Stimulated activated CD8-positive, alpha-beta memory T cell treated with anti-CD3 and anti-CD28 coated beads, Interleukin-15, amount 100 ng/mL, for 4 hours (primary cell): ENCODE measurements at regions not wholly inside any gene's neighbourhood (a gene's known extent, or its start where the extent isn't known, plus 50 kb on each side); places are given as distances from the start of the nearest gene placed in this dataset.
"Not testable (repeated sequence)": the region's sequence is repeated elsewhere in the genome, so short reads cannot be mapped to it uniquely, and the experiment has no call there.

Source experiments
- DNase-seq, 2 donors: peaks; one replicate each; pipeline ENCODE4 v3.0.0-alpha.2; 2020; ENCODE audit warnings: low read depth in 2 of 2

DNA sequence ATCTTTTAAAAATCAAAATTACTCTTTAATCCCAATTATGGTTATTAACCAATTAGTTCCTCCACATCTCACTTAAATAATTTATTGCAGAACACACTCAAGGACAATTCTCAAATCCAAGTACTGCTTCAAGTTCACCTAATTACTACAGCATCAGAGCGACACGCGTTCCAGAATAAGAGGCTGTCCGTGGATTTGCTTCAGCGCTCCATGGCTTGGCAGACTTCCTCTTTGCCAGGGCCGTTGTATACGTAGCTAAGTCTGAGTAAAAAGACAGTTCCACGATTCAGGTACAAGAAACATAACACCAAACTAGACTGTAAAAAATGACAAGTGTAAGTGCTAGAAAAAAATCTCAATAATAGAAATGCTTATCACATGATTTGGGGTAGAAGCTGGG lies 153.2 kb upstream of the MYT1L start:
- no peak for DNase-seq

DNA sequence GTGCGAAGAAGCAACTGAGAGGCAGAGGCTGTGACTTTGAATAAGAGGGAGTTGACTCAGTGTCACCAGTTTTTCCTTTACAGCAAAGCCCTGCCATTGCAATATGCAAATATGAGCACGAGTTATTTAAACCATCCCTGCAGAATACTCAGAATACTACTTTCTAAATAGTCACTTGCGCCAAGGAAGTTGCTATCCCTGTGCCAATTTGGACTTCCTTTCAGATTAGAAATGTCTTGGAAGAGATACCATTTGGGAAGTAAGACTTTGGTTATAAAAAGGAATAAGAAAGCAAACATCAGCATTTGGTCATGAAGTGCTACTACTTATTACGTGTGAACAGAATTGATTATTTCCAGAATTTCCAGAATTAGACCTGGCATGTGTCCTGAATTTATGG lies 151.8 kb upstream of the MYT1L start:
- DNase-seq, result no peak

DNA sequence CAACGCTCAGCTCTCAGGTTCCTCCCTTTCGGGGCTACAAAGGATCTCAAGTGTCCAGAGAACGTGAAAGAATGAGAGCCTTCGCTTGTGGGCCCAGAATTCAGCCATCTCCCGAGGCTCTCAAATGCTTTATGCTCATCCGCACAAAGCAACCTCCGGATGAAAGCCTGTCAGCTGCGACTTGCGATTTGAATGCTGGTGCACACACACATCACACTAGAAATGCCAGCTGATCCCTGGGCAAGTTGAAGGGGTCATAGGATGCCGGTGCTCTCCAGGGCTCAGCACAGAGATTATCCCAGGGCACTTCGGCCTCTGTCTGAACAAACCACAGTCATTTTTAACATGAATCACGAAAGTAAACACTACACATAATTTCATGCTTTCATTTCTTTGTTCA lies 141.8 kb upstream of the MYT1L start:
- DNase-seq, result no peak

DNA sequence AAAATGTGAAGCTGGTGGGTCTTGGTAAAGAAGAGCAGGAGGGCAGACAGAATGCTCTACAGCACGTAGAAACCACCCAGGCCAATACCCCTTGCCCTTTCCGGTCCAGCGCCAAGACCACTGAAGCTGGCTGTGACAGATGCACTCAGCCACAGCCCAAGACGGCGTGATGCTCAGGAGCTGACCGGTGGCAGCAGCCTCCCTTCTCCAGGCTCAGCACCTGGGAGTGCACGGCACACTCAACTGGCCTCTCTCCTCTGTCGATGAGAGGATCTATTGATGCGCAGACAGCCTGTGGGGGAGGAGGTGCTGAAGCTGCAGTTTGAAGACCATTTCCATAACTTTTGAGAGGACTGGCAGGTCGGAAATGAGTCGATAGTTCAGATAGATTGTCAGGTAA lies 141.0 kb upstream of the MYT1L start:
- DNase-seq, result no peak

DNA sequence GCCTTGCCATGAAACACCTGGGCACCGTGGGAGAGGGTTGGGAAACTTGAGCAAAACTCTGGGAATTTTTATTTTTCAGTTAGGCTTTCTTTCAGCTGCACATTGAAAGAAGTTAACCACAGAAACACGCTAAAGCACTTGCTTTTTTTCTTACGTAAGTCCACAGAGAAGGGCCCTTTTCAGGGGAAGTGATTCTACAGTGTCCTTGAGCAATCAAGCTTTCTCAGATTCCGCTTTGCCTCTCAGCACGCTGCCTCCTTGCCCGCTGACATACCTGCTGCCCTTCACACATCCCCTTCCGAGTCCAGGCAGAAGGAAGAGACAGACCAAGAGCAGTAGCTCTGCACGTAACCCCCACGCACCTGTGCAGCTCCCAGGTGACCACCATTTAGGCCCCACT lies 135.5 kb upstream of the MYT1L start:
- DNase-seq, result no peak

DNA sequence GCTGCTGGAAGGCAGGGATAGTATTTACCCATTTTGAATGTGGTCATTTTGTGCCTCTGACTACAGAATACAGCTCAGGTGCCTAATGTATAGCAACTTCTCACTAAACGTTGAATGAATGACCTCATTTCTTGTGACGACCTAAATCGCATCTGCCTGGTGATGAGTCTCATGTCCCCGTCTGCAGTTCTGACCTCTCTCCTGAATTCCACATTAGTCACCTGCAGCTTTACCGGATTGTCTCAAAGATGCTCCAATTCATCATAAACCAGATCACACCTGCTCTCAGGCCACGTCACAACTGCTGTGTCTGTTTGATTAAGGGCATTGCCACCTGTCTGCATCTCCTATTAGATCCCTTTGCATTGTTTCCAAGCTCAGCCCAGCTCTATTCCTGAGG lies 133.6 kb upstream of the MYT1L start:
- DNase-seq, result no peak

DNA sequence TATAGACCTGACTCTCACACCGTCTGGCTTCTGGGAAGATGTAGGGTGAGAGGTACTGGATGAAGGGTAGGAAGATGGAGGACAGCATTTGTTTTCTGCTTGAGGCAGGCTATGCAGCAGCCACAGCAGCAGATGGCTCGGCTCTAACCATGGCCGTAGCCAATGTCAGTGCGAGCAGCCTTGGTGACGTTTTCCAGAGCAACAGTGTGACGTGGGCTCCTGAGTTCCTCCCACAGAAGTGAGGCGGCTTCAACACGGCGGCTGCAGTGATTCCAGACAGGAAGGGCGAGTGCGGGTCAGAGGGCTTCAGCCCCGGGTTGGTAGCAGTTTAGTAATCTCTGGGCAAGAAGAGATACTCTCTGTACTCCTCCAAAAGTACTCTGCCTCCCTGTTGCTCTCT lies 133.0 kb upstream of the MYT1L start:
- DNase-seq, result no peak

DNA sequence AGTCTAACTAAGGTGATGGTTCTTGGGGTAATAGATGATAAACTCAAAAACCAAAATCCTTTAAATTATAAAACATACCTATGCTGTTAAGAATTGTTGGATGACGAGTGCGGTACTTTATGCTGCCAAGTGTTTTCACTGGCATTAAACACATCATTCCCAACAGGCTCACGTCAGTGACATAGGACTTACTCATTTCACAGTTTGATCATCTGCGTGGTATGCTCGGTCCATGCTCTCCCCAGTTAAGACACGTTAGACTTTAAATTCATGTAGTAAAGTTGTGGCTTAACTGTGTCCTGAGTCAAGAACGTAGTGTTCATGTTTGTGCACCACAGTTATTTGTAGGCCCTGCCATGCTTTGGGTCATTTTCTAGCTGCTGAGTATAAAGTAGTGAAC lies 125.6 kb upstream of the MYT1L start:
- DNase-seq, result no peak

DNA sequence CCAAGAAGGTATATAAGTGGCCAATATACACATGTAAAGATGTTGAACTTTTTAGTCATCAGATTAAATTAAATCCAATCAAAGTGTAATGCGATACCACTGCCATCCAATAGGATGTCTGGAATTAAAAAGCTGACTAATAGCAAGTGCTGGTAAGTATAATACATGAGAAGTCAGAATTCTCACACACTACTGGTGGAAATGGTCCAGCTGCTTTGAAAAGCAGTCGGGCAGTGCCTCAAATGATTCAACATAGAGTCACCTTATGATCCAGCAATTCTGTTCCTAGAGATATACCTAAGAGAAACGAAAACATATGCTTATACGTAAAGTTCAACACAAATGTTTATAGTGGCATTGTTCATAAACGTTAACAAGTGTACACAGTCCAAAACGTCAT lies 124.1 kb upstream of the MYT1L start:
- DNase-seq, result no peak

DNA sequence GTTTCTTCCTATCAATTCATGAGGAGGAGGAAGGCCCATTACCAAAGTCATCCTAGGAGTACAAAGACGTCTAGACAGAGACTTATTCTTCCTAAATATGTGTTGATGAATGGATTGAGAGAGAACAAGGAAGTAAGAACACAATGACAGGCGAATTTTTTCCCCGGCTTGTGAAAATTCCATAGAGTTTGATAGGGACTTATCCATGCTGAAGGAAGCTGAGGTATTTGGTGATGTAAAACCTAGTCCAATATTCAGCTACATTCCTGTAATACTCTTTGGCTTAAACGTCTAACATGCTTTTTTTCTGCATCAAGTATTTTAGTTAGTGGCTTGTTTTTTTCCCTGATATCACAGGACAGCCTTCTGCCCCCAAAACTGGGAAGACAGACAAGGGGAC lies 121.9 kb upstream of the MYT1L start:
- DNase-seq, result no peak

DNA sequence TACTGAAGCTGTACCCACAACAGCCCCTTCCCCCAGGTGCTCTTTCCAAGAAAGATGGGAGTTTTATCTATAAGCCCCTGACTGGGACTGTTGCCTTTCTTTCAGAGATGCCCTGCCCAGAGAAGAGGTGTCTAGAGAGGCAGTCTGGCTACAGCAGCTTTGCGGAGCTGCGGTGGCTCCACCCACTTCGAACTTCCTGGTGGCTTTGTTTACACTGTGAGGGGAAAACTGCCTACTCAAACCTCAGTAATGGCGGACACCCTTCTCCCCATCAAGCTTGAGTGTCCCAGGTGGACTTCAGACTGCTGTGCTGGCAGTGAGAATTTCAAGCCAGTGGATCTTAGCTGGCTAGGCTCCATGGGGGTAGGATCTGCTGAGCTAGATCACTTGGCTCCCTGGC lies 120.2 kb upstream of the MYT1L start:
- DNase-seq, result not testable (repeated sequence)

DNA sequence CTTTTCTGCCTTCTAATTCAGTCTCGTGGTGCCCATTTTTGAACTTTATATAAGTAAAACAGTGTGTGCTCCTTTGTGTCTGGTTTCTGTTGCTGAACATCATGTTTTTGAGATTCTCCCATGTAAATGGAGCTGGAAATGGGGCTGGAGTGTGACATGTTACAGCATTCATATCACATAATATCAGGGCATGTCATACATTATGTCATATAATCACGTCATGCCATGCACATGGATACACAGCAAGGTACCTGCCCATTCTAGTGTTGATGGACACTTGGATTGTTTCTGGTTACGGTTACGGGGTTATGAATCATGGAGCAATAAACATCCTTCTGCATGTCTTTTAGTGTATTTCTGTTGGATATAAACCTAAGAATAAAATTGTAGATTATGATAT lies 117.1 kb upstream of the MYT1L start:
- DNase-seq, result no peak

DNA sequence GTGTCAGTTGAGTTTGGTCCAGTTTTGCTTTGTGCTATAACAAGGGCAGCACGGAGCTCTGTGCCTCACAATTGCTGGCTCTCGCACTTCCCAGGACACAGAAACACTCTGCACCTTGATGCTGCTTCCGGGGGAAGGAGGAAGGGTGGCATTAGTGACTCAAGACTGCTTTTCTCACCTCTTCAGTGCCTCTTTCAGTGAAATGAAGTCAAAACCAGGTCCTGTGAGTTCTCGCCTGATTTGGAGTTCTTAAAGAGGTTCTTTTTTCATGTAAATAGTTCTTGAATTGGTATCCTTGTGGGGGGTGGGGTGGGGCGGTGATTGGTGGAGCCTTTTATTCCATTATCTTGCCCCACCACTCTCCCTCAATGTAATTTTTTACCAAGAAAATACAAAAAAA lies 91.5 kb upstream of the MYT1L start:
- no peak for DNase-seq

DNA sequence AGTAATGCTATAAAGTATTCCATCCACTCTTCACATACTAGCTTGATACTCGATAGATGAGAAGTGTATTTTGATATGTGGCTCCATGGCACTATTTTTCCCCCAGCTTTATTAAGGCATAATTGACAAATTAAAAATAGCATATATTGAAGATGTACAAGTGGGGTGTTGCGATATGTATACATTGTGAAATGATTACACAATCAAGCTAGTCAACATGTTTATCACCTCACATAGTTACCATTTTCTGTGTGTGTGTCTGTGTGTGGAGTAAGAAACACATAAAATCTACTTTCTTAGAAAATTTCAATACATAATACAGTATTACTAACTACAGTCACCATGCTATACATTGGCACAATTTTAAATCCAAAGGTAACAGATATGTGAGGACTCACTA lies 82.5 kb upstream of the MYT1L start:
- no peak for DNase-seq

DNA sequence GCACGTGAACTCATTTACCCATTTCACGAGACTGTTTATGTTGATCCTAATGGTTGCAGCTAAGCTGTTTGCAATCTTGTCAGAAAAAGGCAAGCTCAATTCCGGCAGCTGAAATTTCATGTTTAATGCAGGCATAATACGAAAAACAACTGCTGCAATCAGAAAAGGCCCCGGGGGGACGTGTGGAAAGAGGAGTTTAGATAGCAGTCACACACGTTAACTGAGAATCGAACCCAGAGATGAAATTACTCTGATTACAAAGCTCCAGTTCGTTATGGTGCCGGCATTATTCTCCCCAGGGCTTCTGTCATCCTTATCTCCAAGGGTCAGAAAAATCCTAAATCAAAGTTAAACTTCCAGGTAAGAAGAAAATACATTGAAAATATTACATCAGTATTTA lies 79.9 kb upstream of the MYT1L start:
- DNase-seq, result no peak

DNA sequence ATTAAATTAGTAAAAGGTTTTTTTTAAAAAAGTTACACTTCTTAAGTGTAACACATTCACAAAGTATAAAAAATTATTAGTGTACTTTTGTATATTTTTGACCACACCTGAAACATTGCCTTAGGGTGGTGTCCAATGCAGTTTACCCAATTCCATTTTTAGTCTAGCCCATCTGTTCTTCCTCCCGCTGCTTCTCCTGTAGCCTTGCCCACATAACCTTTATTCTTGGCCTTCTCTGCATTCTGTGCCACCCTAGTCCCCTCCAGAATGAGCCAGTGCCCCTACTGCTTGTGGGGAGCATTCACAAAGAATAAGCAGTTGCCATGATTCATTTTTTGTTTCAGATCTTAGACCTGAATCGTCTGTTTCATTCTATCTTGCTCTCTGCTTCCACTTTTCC lies 78.4 kb upstream of the MYT1L start:
- no peak for DNase-seq

DNA sequence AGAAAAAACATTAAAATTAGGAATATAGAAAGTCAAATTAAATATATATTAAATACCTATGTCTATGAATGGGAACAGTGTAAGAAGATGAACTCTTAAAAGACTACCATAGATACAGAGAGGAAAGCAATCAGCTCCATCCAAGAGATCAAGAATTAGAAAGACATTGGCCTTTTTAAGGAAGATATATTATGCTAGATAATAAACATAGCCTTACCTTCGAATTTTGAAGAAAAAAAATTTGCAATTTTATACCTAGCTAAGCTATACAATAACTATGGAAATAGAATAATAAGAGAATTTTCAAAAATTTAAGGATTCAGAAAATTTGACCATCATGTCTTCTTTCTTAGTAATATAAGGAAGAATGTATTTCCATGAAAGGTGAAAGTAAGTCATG lies 74.7 kb upstream of the MYT1L start:
- no peak for DNase-seq

DNA sequence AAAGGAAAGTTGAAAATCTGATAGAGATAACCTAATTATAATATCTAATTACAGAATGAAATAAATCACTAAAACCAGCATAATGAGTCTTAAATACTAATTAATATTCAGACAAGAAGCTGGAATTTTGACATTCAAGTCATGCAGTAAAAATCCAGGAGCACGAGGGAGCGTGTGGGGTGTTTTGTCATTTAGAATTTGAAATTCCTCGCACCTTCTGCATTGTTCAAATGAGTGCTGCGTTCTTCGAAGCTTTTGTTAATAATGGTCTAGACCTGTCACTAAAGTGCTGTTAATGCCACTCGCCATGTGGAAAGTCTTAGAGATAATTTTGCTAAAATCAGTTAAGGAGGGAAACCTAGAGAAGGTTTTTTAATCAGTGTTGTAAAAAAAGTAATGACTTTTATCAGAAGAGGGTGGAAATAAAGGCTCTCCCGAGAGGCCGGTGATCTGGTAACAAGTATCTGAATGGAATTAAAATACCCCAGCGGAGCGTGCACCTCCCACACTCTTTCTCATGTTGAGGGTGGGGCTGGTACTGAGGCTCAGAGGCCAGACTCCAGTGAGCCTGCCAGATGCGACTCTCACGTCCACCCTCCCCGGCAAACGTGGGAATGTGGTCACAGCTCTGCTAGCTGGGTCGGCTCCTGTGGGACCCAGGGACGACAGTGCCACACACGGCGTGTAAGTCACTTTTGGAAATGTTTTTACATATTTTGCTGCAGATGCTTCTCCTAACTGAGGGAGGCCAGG lies 69.4 kb upstream of the MYT1L start:
- DNase-seq, result no peak

DNA sequence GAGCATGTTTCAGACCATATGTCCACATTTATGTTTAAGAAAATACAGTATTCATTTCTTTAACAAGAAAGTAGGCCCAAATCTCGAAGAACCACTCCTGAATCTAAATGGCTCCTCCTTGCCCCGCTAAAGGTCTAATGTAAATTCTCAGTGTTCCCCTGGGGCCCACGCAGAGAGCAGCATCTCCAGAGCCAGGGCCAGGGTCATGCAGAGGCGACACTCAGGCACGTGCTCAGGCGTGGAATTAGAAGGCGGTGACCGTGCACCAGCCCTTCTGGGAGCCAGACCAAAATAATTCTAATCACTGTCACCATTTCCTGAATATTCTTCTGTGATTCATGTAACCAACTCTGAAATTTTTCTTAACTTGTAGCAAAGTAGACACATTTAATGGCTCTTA lies 68.3 kb upstream of the MYT1L start:
- DNase-seq, result no peak

DNA sequence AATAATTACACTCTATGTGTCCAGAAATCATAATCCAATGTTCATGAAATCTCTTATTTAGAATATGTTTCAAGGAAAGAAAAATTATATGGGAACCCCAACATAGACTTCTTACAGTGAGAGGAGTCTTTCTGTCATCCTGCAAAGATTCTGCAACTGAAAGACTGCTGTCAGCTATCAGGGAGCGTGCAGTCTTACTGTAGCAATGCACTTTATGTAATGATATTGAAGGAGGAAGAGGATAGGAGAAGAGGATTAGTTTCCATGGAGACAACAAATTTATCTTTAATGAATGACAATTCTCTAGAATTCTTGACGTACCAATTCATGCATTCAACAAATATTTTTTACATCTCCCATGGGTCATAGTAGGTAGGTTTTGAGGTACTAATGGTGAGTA lies 61.3 kb upstream of the MYT1L start:
- DNase-seq, result no peak

DNA sequence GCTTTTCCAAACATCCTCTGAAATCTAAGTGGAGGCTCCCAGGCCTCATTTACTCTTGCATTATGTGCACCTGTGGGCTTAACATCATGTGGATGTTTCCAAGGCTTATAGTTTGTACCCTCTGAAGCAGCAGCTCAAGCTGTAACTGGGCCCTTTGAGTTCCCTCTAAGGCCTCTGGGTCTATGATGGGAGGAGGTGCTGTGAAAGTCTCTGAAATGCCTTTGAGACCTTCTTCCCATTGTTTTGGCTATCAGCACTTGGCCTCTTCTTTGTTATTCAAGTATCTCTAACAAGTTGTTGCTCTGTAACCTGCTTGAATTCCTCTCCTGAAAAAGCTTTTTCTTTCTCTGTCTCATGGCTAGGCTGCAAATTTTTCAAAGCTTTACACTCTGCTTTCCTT lies 58.1 kb upstream of the MYT1L start:
- no peak for DNase-seq
